H9 (cell line): ENCODE measurements at regions not wholly inside any gene's neighbourhood (a gene's known extent, or its start where the extent isn't known, plus 50 kb on each side); places are given as distances from the start of the nearest gene placed in this dataset.

Experiments used
- DNase-seq: peaks from one replicate; pipeline ENCODE4 v3.0.0-alpha.2; 2017
- H2AFZ ChIP-seq: one replicate; pipeline ENCODE4 v1.6.1; 2013; ENCODE audit warnings: mild to moderate bottlenecking, low read length, control low read depth, moderate library complexity
- H2AK5ac ChIP-seq: 2 replicates; pipeline ENCODE4 v1.6.1; 2013; ENCODE audit warnings: low read length, control low read depth, mixed read lengths; ENCODE audit not compliant: insufficient read length
- H2BK120ac ChIP-seq: one replicate; pipeline ENCODE4 v1.6.1; 2013; ENCODE audit warnings: low read depth, mild to moderate bottlenecking, low read length, control low read depth, inconsistent platforms; ENCODE audit not compliant: poor library complexity, severe bottlenecking
- H2BK12ac ChIP-seq: 2 replicates; pipeline ENCODE4 v1.6.1; 2013; ENCODE audit warnings: low read length, control low read depth, mixed read lengths, low read depth; ENCODE audit not compliant: insufficient read length
- H2BK15ac ChIP-seq: 2 replicates; pipeline ENCODE4 v1.6.1; 2013; ENCODE audit warnings: low read depth, low read length, control low read depth
- H2BK20ac ChIP-seq: one replicate; pipeline ENCODE4 v1.6.1; 2013; ENCODE audit warnings: low read depth, mild to moderate bottlenecking, low read length, control low read depth, inconsistent platforms; ENCODE audit not compliant: poor library complexity, severe bottlenecking
- H2BK5ac ChIP-seq: 2 replicates; pipeline ENCODE4 v1.6.1; 2013; ENCODE audit warnings: low read length, control low read depth, mixed read lengths; ENCODE audit not compliant: insufficient read length
- H3K14ac ChIP-seq: 2 replicates; pipeline ENCODE4 v1.6.1; 2013; ENCODE audit warnings: low read length, control low read depth; ENCODE audit not compliant: insufficient read depth
- H3K18ac ChIP-seq: 2 replicates; pipeline ENCODE4 v1.6.1; 2013; ENCODE audit warnings: low read depth, mild to moderate bottlenecking, mixed read lengths, low read length, control low read depth; ENCODE audit not compliant: insufficient read length
- H3K23ac ChIP-seq: 2 replicates; pipeline ENCODE4 v1.6.1; 2013; ENCODE audit warnings: low read length, control low read depth, mixed read lengths, low read depth; ENCODE audit not compliant: insufficient read length
- H3K23me2 ChIP-seq: 2 replicates; pipeline ENCODE4 v1.6.1; 2013; ENCODE audit warnings: low read depth, mild to moderate bottlenecking, mixed read lengths, low read length, control low read depth; ENCODE audit not compliant: insufficient read length, poor library complexity, severe bottlenecking
- H3K27ac ChIP-seq: 2 replicates; pipeline ENCODE4 v1.5.1; 2013; ENCODE audit warnings: low read length, control low read depth, mixed read lengths, low read depth; ENCODE audit not compliant: insufficient read length
- H3K27me3 ChIP-seq: 2 replicates; pipeline ENCODE4 v1.6.1; 2013; ENCODE audit warnings: low read length, control low read depth, inconsistent platforms; ENCODE audit not compliant: insufficient read depth
- H3K4ac ChIP-seq: 2 replicates; pipeline ENCODE4 v1.6.1; 2013; ENCODE audit warnings: low read depth, mild to moderate bottlenecking, control low read depth, inconsistent platforms, low read length, moderate library complexity
- H3K4me1 ChIP-seq: 2 replicates; pipeline ENCODE4 v1.6.1; 2013; ENCODE audit warnings: low read length, control low read depth, inconsistent platforms; ENCODE audit not compliant: insufficient read depth
- H3K4me2 ChIP-seq: 2 replicates; pipeline ENCODE4 v1.6.1; 2013; ENCODE audit warnings: low read length, control low read depth, mixed read lengths; ENCODE audit not compliant: insufficient read length, insufficient read depth
- H3K56ac ChIP-seq: 2 replicates; pipeline ENCODE4 v1.6.1; 2013; ENCODE audit warnings: low read depth, mild to moderate bottlenecking, mixed read lengths, low read length, control low read depth; ENCODE audit not compliant: insufficient read length
- H3K79me1 ChIP-seq: 2 replicates; pipeline ENCODE4 v1.6.1; 2013; ENCODE audit warnings: low read depth, mild to moderate bottlenecking, moderate library complexity, low read length, control low read depth, inconsistent platforms; ENCODE audit not compliant: insufficient read depth, poor library complexity, severe bottlenecking
- H3K79me2 ChIP-seq: 2 replicates; pipeline ENCODE4 v1.6.1; 2013; ENCODE audit warnings: low read length, control low read depth, inconsistent platforms; ENCODE audit not compliant: insufficient read depth
- H3K9ac ChIP-seq: 2 replicates; pipeline ENCODE4 v1.6.1; 2013; ENCODE audit warnings: low read length, control low read depth, mixed read lengths; ENCODE audit not compliant: insufficient read length; ENCODE audit errors: extremely low read depth
- H3K9me3 ChIP-seq: one replicate; pipeline ENCODE4 v1.6.1; 2013; ENCODE audit warnings: low read depth, low read length, inconsistent platforms; ENCODE audit not compliant: control insufficient read depth
- H3T11ph ChIP-seq: one replicate; pipeline ENCODE4 v1.6.1; 2013; ENCODE audit warnings: mild to moderate bottlenecking, low read length, control low read depth, inconsistent platforms
- H4K20me1 ChIP-seq: one replicate; pipeline ENCODE4 v1.6.1; 2013; ENCODE audit not compliant: control insufficient read depth, insufficient read length, insufficient read depth
- H4K5ac ChIP-seq: 2 replicates; pipeline ENCODE4 v1.6.1; 2013; ENCODE audit warnings: low read depth, mild to moderate bottlenecking, mixed read lengths, low read length, control low read depth; ENCODE audit not compliant: insufficient read length
- H4K8ac ChIP-seq: replicated peaks from 2 replicates; pipeline ENCODE4 v1.6.1; 2013; ENCODE audit warnings: low read length, control low read depth, mixed read lengths, low read depth; ENCODE audit not compliant: insufficient read length
- H4K91ac ChIP-seq: 2 replicates; pipeline ENCODE4 v1.6.1; 2013; ENCODE audit warnings: low read depth, mild to moderate bottlenecking, moderate library complexity, mixed read lengths, low read length, control low read depth; ENCODE audit not compliant: insufficient read length
- H3K27ac Mint-ChIP-seq, 3 experiments: 2 replicates in 2 of 3; 3 replicates in 1 of 3; pipeline ENCODE4 v1.8.0; 2020 to 2021; ENCODE audit warnings: mixed read lengths in 3 of 3, mild to moderate bottlenecking in 1 of 3, moderate library complexity in 1 of 3
- H3K27me3 Mint-ChIP-seq: 2 replicates; pipeline ENCODE4 v1.8.0; 2021; ENCODE audit warnings: low read depth, mild to moderate bottlenecking, moderate library complexity, mixed read lengths
- H3K36me3 Mint-ChIP-seq, 3 experiments: 2 replicates in 2 of 3; 3 replicates in 1 of 3; pipeline ENCODE4 v1.8.0; 2020 to 2021; ENCODE audit warnings: low read depth in 3 of 3, mixed read lengths in 3 of 3; ENCODE audit not compliant: insufficient read depth in 1 of 3
- H3K4me1 Mint-ChIP-seq, 2 experiments: 2 replicates each; pipeline ENCODE4 v1.8.0; 2020; ENCODE audit warnings: mixed read lengths in 2 of 2
- H3K4me3 Mint-ChIP-seq, 2 experiments: 2 replicates in 1 of 2; 3 replicates in 1 of 2; pipeline ENCODE4 v1.8.0; 2020 to 2021; ENCODE audit warnings: mild to moderate bottlenecking in 2 of 2, mixed read lengths in 2 of 2, moderate library complexity in 1 of 2
- H3K9me3 Mint-ChIP-seq, 2 experiments: 2 replicates in 1 of 2; 3 replicates in 1 of 2; pipeline ENCODE4 v1.8.0; 2020; ENCODE audit warnings: mild to moderate bottlenecking in 2 of 2, mixed read lengths in 2 of 2, moderate library complexity in 1 of 2
- CTCF ChIP-seq: fragments of 200-600 bp; sonication (generic); conservative IDR thresholded peaks from 3 replicates; pipeline ENCODE4 v1.8.0; 2021; ENCODE audit warnings: antibody characterized with exemption, mild to moderate bottlenecking
- WGBS: extraction: QIAGEN DNeasy Blood & Tissue Kit; methylation state at CpG from one replicate; pipeline ENCODE4 v1.1.7; 2013; ENCODE audit warnings: missing lambda C conversion rate, low lambda C conversion rate, mixed read lengths; ENCODE audit not compliant: insufficient read length; ENCODE audit errors: extremely low coverage; 5-methylcytosine and 5-hydroxymethylcytosine counted together

GRCh38 chr14:86141966-86142365 lies 612.0 kb downstream of the FLRT2 start:
- H3K4me1 Mint-ChIP-seq = no peaks in the 10 kb centered on the region
- no peak overlapping the region for H3K4me3 Mint-ChIP-seq
- Histone ChIP-seq H3K14ac (no peak overlapping the region), H3K9me3 (no peaks in the 10 kb centered on the region), H2AFZ (no peak overlapping the region), H3K79me2 (no peaks in the 10 kb centered on the region), H3K9ac (no peak overlapping the region), H3K23ac (no peak overlapping the region), H4K5ac (no peak overlapping the region), H3K18ac (no peak overlapping the region), H4K20me1 (no peaks in the 10 kb centered on the region), H4K8ac (no peak overlapping the region), H2BK5ac (no peak overlapping the region), H3K56ac (no peak overlapping the region), H2AK5ac (no peak overlapping the region), H2BK12ac (no peak overlapping the region), H3K4me1 (no peaks in the 10 kb centered on the region), H3K23me2 (no peaks in the 10 kb centered on the region), H4K91ac (no peak overlapping the region), H2BK20ac (no peak overlapping the region), H2BK15ac (no peak overlapping the region), H3K27ac (no peak overlapping the region), H2BK120ac (no peak overlapping the region), H3K4ac (no peak overlapping the region), H3K79me1 (no peaks in the 10 kb centered on the region), H3T11ph (no peak overlapping the region), H3K27me3 (no peaks in the 10 kb centered on the region), H3K4me2 (no peak overlapping the region)
- H3K9me3 Mint-ChIP-seq = no peaks in the 10 kb centered on the region; a peak in 1 of 5 replicates
- no peak for DNase-seq
- H3K36me3 Mint-ChIP-seq = no peaks in the 10 kb centered on the region
- no peak overlapping the region for H3K27ac Mint-ChIP-seq
- no CpG with 5 or more reads among the region's 2 CpGs for WGBS
- TF ChIP-seq CTCF = no peak
- H3K27me3 Mint-ChIP-seq = no peaks in the 10 kb centered on the region
